HCT116 (cell line): ENCODE measurements at regions not wholly inside any gene's neighbourhood (a gene's known extent, or its start where the extent isn't known, plus 50 kb on each side); places are given as distances from the start of the nearest gene placed in this dataset.

Source experiments
- CTCF ChIP-seq, 3 experiments: fragments of 200-600 bp in 1 of 3; sonication (generic) in 1 of 3; IDR thresholded peaks in 2 of 3; conservative IDR thresholded peaks in 1 of 3; 2 replicates each; pipeline ENCODE4 v1.5.1; 2012 to 2017; ENCODE audit warnings: low read depth in 2 of 3, low read length in 2 of 3, antibody characterized with exemption in 1 of 3, borderline replicate concordance in 1 of 3, control low read depth in 1 of 3, mild to moderate bottlenecking in 1 of 3, mixed read lengths in 1 of 3, mixed run types in 1 of 3, moderate library complexity in 1 of 3; ENCODE audit not compliant: insufficient read depth in 1 of 3
- MAX ChIP-seq: IDR thresholded peaks from 2 replicates; pipeline ENCODE4 v1.6.1; 2012

GRCh38 chr10:16141499-16141898 is 281.2 kb upstream of the MINDY3 start:
- TF ChIP-seq MAX (no peak), CTCF (IDR thresholded peaks at IDR 0.05 in 2 of 3, conservative IDR thresholded peaks at IDR 0.05 in 1 of 3; ENCODE audit: borderline replicate concordance in 1 of 3, insufficient read depth in 1 of 3, low read depth in 2 of 3, low read length in 2 of 3) (no peak)
